AG04449 (cell line): ENCODE measurements at regions not wholly inside any gene's neighbourhood (a gene's known extent, or its start where the extent isn't known, plus 50 kb on each side); places are given as distances from the start of the nearest gene placed in this dataset.

Experiments used
- CTCF ChIA-PET: fragments of 350-600 bp; formaldehyde crosslinking; extraction: SDS; loops from one replicate; lab custom pipeline; 2021; ENCODE audit warnings: antibody characterized with exemption; lab: Yijun Ruan, JAX
- POLR2A ChIA-PET: fragments of 400-600, 350-600 bp; formaldehyde crosslinking; extraction: SDS; loops from one replicate; lab custom pipeline; 2020; ENCODE audit warnings: antibody characterized with exemption, inconsistent platforms; lab: Yijun Ruan, JAX
- DNase-seq: peaks from one replicate; pipeline ENCODE4 v3.0.0-alpha.2; 2010; ENCODE audit warnings: low read depth, low spot score
- H3K4me3 ChIP-seq: 2 replicates; pipeline ENCODE4 v1.5.1; 2011; ENCODE audit warnings: low read depth, mild to moderate bottlenecking, control low read depth, low read length
- CTCF ChIP-seq: IDR thresholded peaks from one replicate; pipeline ENCODE4 v1.5.1; 2011; ENCODE audit warnings: mild to moderate bottlenecking, moderate library complexity, low read length, control low read depth, inconsistent platforms; ENCODE audit not compliant: insufficient read depth; ENCODE audit errors: missing control alignments

GRCh38 chr6:152859225-152859624, 108.6 kb downstream of the VIP start:
- H3K4me3 ChIP-seq, result no peak overlapping the region
- TF ChIP-seq CTCF, result no peak
- ChIA-PET CTCF (interaction anchor here (0.5 to 10.1 kb wide), 4 partner anchors 88 to 95 kb away, joined by 4 to 90 read pairs (median 4); no protein-coding TSS in a partner anchor), POLR2A (no interaction called here)
- DNase-seq, result no peak

- CTCF ChIA-PET, result interaction anchor here (0.8 to 10.1 kb wide), 20 partner anchors 8 to 281 kb away, joined by 3 to 90 read pairs (median 5); no protein-coding TSS in a partner anchor
- POLR2A ChIA-PET, result no interaction called here
- peak; percentile 64 for TF ChIP-seq CTCF
- H3K4me3 ChIP-seq, result no peak overlapping the region
- peak; percentile 26 for DNase-seq
Measured at GRCh38 chr6:152863618-152864326, 113.2 kb downstream of the VIP start.

- H3K4me3 ChIP-seq, result no peak overlapping the region
- ChIA-PET POLR2A (no interaction called here), CTCF (interaction anchor here (1.0 to 1.2 kb wide), 2 partner anchors 10 to 24 kb away, joined by 3 read pairs; no protein-coding TSS in a partner anchor)
- no peak for DNase-seq
- no peak for TF ChIP-seq CTCF
Measured at GRCh38 chr6:152874267-152874666, 108.6 kb downstream of the FBXO5 start.

GRCh38 chr6:152874846-152875568, 107.8 kb downstream of the FBXO5 start:
- no peak for DNase-seq
- ChIA-PET CTCF (no interaction called here), POLR2A (no interaction called here)
- H3K4me3 ChIP-seq, result no peak overlapping the region
- no peak for TF ChIP-seq CTCF

- CTCF ChIA-PET, result no interaction called here
Measured at GRCh38 chr6:152879681-152880080, 103.2 kb downstream of the FBXO5 start.

More at GRCh38 chr6:152879681-152880080, 103.2 kb downstream of the FBXO5 start:
- no peak for TF ChIP-seq CTCF
- POLR2A ChIA-PET, result no interaction called here
- no peak overlapping the region for H3K4me3 ChIP-seq
- no peak for DNase-seq
